ENCODE measurements at regions not wholly inside any gene's neighbourhood (a gene's known extent, or its start where the extent isn't known, plus 50 kb on each side); places are given as distances from the start of the nearest gene placed in this dataset.

GRCh38 chr14:31965735-31966598, 111.1 kb upstream of the ARHGAP5 start:
- no peak for DNase-seq (ENCODE audit: low spot score)

- no peak for DNase-seq (ENCODE audit: low spot score)
Measured at GRCh38 chr14:31966896-31967668, 110.0 kb upstream of the ARHGAP5 start.

- DNase-seq (ENCODE audit: low spot score): no peak
Measured at GRCh38 chr14:31967669-31967975, 109.5 kb upstream of the ARHGAP5 start.

GRCh38 chr14:31968107-31968810, 108.8 kb upstream of the ARHGAP5 start:
- no peak for DNase-seq (ENCODE audit: low spot score)

GRCh38 chr14:31968956-31969698, 108.0 kb upstream of the ARHGAP5 start:
- no peak for DNase-seq (ENCODE audit: low spot score)

GRCh38 chr14:31969699-31970240, 107.3 kb upstream of the ARHGAP5 start:
- no peak for DNase-seq (ENCODE audit: low spot score)

- no peak for DNase-seq (ENCODE audit: low spot score)
Measured at GRCh38 chr14:31970744-31971143, 106.4 kb upstream of the ARHGAP5 start.

- no peak for DNase-seq (ENCODE audit: low spot score)
Measured at GRCh38 chr14:31971612-31972011, 105.5 kb upstream of the ARHGAP5 start.

- no peak for DNase-seq (ENCODE audit: low spot score)
Measured at GRCh38 chr14:31977001-31977556, 100.0 kb upstream of the ARHGAP5 start.

GRCh38 chr14:31978423-31978822, 98.7 kb upstream of the ARHGAP5 start:
- no peak for DNase-seq (ENCODE audit: low spot score)

- DNase-seq (ENCODE audit: low spot score): no peak
Measured at GRCh38 chr14:31982642-31983041, 94.5 kb upstream of the ARHGAP5 start.

GRCh38 chr14:31986405-31986804, 90.7 kb upstream of the ARHGAP5 start:
- no peak for DNase-seq (ENCODE audit: low spot score)

- no peak for DNase-seq (ENCODE audit: low spot score)
Measured at GRCh38 chr14:31987721-31988120, 89.4 kb upstream of the ARHGAP5 start.

GRCh38 chr14:31988244-31988643, 88.9 kb upstream of the ARHGAP5 start:
- no peak for DNase-seq (ENCODE audit: low spot score)

- DNase-seq (ENCODE audit: low spot score): no peak
Measured at GRCh38 chr14:31990183-31990857, 86.8 kb upstream of the ARHGAP5 start.

- no peak for DNase-seq (ENCODE audit: low spot score)
Measured at GRCh38 chr14:31990926-31991572, 86.1 kb upstream of the ARHGAP5 start.

- DNase-seq (ENCODE audit: low spot score): no peak
Measured at GRCh38 chr14:31992011-31992447, 85.1 kb upstream of the ARHGAP5 start.

- no peak for DNase-seq (ENCODE audit: low spot score)
Measured at GRCh38 chr14:31993521-31993951, 83.6 kb upstream of the ARHGAP5 start.

GRCh38 chr14:31994391-31995033, 82.6 kb upstream of the ARHGAP5 start:
- DNase-seq (ENCODE audit: low spot score): no peak

GRCh38 chr14:32003585-32003984, 73.5 kb upstream of the ARHGAP5 start:
- DNase-seq (ENCODE audit: low spot score): no peak
